ENCODE measurements at regions not wholly inside any gene's neighbourhood (a gene's known extent, or its start where the extent isn't known, plus 50 kb on each side); places are given as distances from the start of the nearest gene placed in this dataset.

DNA sequence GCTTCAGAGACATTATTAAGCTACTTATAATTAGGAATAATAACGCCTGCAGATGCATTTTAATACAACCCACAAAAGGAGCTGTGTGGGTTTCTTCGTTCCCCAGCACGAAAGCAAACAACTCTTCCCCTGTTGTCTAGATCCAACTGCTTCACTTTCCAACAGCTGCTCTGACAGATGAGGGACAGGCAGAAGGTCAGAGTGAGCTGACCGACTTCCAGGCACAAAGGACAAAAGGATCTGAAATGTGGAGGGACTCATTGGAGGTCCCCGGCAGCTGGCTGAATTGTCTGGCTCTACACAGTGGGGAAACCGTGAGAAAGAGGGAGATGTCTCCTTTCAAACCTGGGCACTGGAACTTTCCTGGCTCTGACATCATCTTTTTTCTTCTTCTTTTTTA lies 79.1 kb upstream of the ALDH1B1 start (continued):
- TF ChIP-seq, protein P1, sequence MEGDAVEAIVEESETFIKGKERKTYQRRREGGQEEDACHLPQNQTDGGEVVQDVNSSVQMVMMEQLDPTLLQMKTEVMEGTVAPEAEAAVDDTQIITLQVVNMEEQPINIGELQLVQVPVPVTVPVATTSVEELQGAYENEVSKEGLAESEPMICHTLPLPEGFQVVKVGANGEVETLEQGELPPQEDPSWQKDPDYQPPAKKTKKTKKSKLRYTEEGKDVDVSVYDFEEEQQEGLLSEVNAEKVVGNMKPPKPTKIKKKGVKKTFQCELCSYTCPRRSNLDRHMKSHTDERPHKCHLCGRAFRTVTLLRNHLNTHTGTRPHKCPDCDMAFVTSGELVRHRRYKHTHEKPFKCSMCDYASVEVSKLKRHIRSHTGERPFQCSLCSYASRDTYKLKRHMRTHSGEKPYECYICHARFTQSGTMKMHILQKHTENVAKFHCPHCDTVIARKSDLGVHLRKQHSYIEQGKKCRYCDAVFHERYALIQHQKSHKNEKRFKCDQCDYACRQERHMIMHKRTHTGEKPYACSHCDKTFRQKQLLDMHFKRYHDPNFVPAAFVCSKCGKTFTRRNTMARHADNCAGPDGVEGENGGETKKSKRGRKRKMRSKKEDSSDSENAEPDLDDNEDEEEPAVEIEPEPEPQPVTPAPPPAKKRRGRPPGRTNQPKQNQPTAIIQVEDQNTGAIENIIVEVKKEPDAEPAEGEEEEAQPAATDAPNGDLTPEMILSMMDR (conservative IDR thresholded peaks at IDR 0.05; ENCODE audit: low read depth in 2 of 2): no peak
- no peak for TF ChIP-seq EZH2 (IDR thresholded peaks at IDR 0.05; ENCODE audit: low read depth, unreplicated experiment)
- TF ChIP-seq STAT1 (IDR thresholded peaks at IDR 0.05; ENCODE audit: unreplicated experiment): no peak
- no peak for TF ChIP-seq ZNF331 (CRISPR knock-in tag; IDR thresholded peaks at IDR 0.05; ENCODE audit: low read depth)
- TF ChIP-seq EZH2phosphoT487 (IDR thresholded peaks at IDR 0.05; ENCODE audit: unreplicated experiment): no peak
- TF ChIP-seq NANOG (IDR thresholded peaks at IDR 0.05; ENCODE audit: borderline replicate concordance): no peak
- TF ChIP-seq, protein P2, sequence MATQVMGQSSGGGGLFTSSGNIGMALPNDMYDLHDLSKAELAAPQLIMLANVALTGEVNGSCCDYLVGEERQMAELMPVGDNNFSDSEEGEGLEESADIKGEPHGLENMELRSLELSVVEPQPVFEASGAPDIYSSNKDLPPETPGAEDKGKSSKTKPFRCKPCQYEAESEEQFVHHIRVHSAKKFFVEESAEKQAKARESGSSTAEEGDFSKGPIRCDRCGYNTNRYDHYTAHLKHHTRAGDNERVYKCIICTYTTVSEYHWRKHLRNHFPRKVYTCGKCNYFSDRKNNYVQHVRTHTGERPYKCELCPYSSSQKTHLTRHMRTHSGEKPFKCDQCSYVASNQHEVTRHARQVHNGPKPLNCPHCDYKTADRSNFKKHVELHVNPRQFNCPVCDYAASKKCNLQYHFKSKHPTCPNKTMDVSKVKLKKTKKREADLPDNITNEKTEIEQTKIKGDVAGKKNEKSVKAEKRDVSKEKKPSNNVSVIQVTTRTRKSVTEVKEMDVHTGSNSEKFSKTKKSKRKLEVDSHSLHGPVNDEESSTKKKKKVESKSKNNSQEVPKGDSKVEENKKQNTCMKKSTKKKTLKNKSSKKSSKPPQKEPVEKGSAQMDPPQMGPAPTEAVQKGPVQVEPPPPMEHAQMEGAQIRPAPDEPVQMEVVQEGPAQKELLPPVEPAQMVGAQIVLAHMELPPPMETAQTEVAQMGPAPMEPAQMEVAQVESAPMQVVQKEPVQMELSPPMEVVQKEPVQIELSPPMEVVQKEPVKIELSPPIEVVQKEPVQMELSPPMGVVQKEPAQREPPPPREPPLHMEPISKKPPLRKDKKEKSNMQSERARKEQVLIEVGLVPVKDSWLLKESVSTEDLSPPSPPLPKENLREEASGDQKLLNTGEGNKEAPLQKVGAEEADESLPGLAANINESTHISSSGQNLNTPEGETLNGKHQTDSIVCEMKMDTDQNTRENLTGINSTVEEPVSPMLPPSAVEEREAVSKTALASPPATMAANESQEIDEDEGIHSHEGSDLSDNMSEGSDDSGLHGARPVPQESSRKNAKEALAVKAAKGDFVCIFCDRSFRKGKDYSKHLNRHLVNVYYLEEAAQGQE (IDR thresholded peaks at IDR 0.05; ENCODE audit: unreplicated experiment): no peak

DNA sequence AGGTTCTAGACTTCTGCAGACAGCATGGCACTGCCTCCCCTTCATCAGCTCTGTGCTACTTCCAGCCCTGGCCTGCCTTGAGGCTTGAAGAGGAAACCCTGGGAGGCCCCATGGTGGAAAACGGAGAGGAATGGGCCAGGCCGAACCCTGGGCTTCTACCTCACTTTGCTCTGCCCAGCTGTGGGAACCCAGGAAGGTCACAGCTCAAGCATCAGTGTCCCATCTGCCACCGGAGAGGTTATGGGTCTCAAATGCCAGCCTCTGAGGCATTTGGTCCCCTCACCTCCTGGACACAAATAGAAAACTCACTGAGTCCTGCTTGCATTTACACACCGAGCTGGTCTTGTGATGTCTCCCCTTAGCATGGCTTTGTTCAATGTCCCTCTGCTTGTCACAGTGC lies 80.1 kb upstream of the ALDH1B1 start:
- H3K27me3 Mint-ChIP-seq (ENCODE audit: insufficient read depth, low read depth, poor library complexity): peaks cover 17% of the 10 kb centered on the region
- H4K20me1 ChIP-seq (replicated peaks; ENCODE audit: insufficient read depth): no peaks in the 10 kb centered on the region
- no peak overlapping the region for H3K4me2 ChIP-seq
- DNase-seq (ENCODE audit: low spot score) (no peak), ATAC-seq (no peak)
- no peak overlapping the region for H3K4me3 ChIP-seq
- TF ChIP-seq EZH2 (IDR thresholded peaks at IDR 0.05; ENCODE audit: low read depth, unreplicated experiment) (no peak), ZNF331 (CRISPR knock-in tag; IDR thresholded peaks at IDR 0.05; ENCODE audit: low read depth) (no peak), EZH2phosphoT487 (IDR thresholded peaks at IDR 0.05; ENCODE audit: unreplicated experiment) (no peak), ZNF114 (CRISPR knock-in tag; IDR thresholded peaks at IDR 0.05) (no peak)
- H3K9me2 ChIP-seq (ENCODE audit: insufficient read depth): no peaks in the 10 kb centered on the region
- H3K27me3 ChIP-seq (ENCODE audit: insufficient read depth): no peaks in the 10 kb centered on the region
- H2AFZ ChIP-seq: no peak overlapping the region
- H3K4me1 ChIP-seq (ENCODE audit: insufficient read depth): peaks cover 17% of the 10 kb centered on the region; the same call in 1 of the 2 replicates
- H3K79me2 ChIP-seq (replicated peaks; ENCODE audit: insufficient read depth): no peaks in the 10 kb centered on the region
- H3K4me3 Mint-ChIP-seq: no peak overlapping the region
- no peaks in the 10 kb centered on the region for H3K36me3 ChIP-seq (ENCODE audit: insufficient read depth)
- H3K9me3 Mint-ChIP-seq: no peaks in the 10 kb centered on the region
- no peak overlapping the region for H3K27ac Mint-ChIP-seq
- H3F3A ChIP-seq (replicated peaks; ENCODE audit: low read depth): no peaks in the 10 kb centered on the region
- peaks cover 25% of the 10 kb centered on the region for H3K4me1 Mint-ChIP-seq
- no peaks in the 10 kb centered on the region for H3K36me3 Mint-ChIP-seq (ENCODE audit: low read depth)
- H3K27ac ChIP-seq (ENCODE audit: low read depth): no peak overlapping the region

Measured in GM23338 (cell line).